SK-N-SH treated with all-trans-retinoic acid at 6 μM for 48 hours (cell line): ENCODE measurements at regions not wholly inside any gene's neighbourhood (a gene's known extent, or its start where the extent isn't known, plus 50 kb on each side); places are given as distances from the start of the nearest gene placed in this dataset.

ENCODE experiments used
- ATAC-seq: fragments of 200-7000 bp; cut with Tn5 transposase; 3 replicates; pipeline ENCODE4 v1.9.1; 2020; ENCODE audit warnings: mild to moderate bottlenecking, moderate library complexity
- ARNTL ChIP-seq: fragments of 450-650 bp; formaldehyde crosslinking; IDR thresholded peaks from 2 replicates; pipeline ENCODE4 v1.5.0; 2020; ENCODE audit warnings: low read depth, mild to moderate bottlenecking, moderate library complexity, borderline replicate concordance
- BACH2 ChIP-seq: fragments of 250-450 bp; sonication (Bioruptor Pico); IDR thresholded peaks from 2 replicates; pipeline ENCODE4 v1.9.0; 2021; ENCODE audit warnings: mild to moderate bottlenecking, borderline replicate concordance
- CSDC2 ChIP-seq: fragments of 250-450 bp; sonication (Bioruptor Pico); IDR thresholded peaks from 2 replicates; pipeline ENCODE4 v1.5.0; 2020; ENCODE audit warnings: mild to moderate bottlenecking, moderate library complexity
- GLIS3 ChIP-seq: fragments of 250-450 bp; sonication (Bioruptor Pico); IDR thresholded peaks from 2 replicates; pipeline ENCODE4 v1.5.0; 2020; ENCODE audit warnings: mild to moderate bottlenecking, moderate library complexity
- ISL1 ChIP-seq: fragments of 250-450 bp; sonication (Bioruptor Pico); IDR thresholded peaks from 2 replicates; pipeline ENCODE4 v2.1.2; 2022; ENCODE audit warnings: mild to moderate bottlenecking, moderate library complexity
- OSR1 ChIP-seq: fragments of 250-450 bp; sonication (Bioruptor Pico); IDR thresholded peaks from 2 replicates; pipeline ENCODE4 v1.8.0; 2022; ENCODE audit warnings: moderate library complexity, mild to moderate bottlenecking, inconsistent platforms
- PPARA ChIP-seq: fragments of 250-450 bp; sonication (Bioruptor Pico); IDR thresholded peaks from 2 replicates; pipeline ENCODE4 v1.5.0; 2020; ENCODE audit warnings: mild to moderate bottlenecking, borderline replicate concordance
- RARB ChIP-seq: fragments of 250-450 bp; sonication (Bioruptor Pico); IDR thresholded peaks from 2 replicates; pipeline ENCODE4 v1.8.0; 2021; ENCODE audit warnings: mild to moderate bottlenecking, moderate library complexity
- SNAI2 ChIP-seq: fragments of 250-450 bp; sonication (Bioruptor Pico); IDR thresholded peaks from 2 replicates; pipeline ENCODE4 v1.5.0; 2020; ENCODE audit warnings: mild to moderate bottlenecking, moderate library complexity
- TCF4 ChIP-seq: fragments of 250-450 bp; sonication (Bioruptor Pico); IDR thresholded peaks from 2 replicates; pipeline ENCODE4 v1.8.0; 2021; ENCODE audit warnings: mild to moderate bottlenecking, moderate library complexity, borderline replicate concordance
- TOX ChIP-seq: fragments of 250-450 bp; sonication (Bioruptor Pico); IDR thresholded peaks from 2 replicates; pipeline ENCODE4 v1.8.0; 2021; ENCODE audit warnings: mild to moderate bottlenecking, moderate library complexity, borderline replicate concordance
- ZC3H10 ChIP-seq: fragments of 250-450 bp; sonication (Bioruptor Pico); IDR thresholded peaks from 2 replicates; pipeline ENCODE4 v1.5.1; 2021; ENCODE audit warnings: mild to moderate bottlenecking, moderate library complexity
- ZFP3 ChIP-seq: fragments of 250-450 bp; sonication (Bioruptor Pico); IDR thresholded peaks from 2 replicates; pipeline ENCODE4 v1.5.0; 2020; ENCODE audit warnings: mild to moderate bottlenecking, moderate library complexity
- ZFP30 ChIP-seq: fragments of 450-650 bp; formaldehyde crosslinking; IDR thresholded peaks from 2 replicates; pipeline ENCODE4 v1.5.0; 2022; ENCODE audit warnings: mild to moderate bottlenecking, moderate library complexity
- ZNF565 ChIP-seq: fragments of 450-650 bp; formaldehyde crosslinking; conservative IDR thresholded peaks from 2 replicates; pipeline ENCODE4 v1.5.0; 2020; ENCODE audit warnings: low read depth, mild to moderate bottlenecking, moderate library complexity
- ZNF70 ChIP-seq: fragments of 450-650 bp; formaldehyde crosslinking; IDR thresholded peaks from 2 replicates; pipeline ENCODE4 v1.5.0; 2020; ENCODE audit warnings: mild to moderate bottlenecking, moderate library complexity
- ZNF8 ChIP-seq: fragments of 450-650 bp; formaldehyde crosslinking; IDR thresholded peaks from 2 replicates; pipeline ENCODE4 v1.5.0; 2020; ENCODE audit warnings: mild to moderate bottlenecking, moderate library complexity
- TF ChIP-seq, protein P1 (sequence below): fragments of 250-450 bp; sonication (Bioruptor Pico); IDR thresholded peaks from 2 replicates; pipeline ENCODE4 v1.8.0; 2020; ENCODE audit warnings: mild to moderate bottlenecking, moderate library complexity, borderline replicate concordance
- TF ChIP-seq, protein P2 (sequence below): fragments of 250-450 bp; sonication (Bioruptor Pico); IDR thresholded peaks from 2 replicates; pipeline ENCODE4 v1.5.0; 2020; ENCODE audit warnings: mild to moderate bottlenecking, moderate library complexity
- TF ChIP-seq, protein P3 (sequence below): fragments of 250-450 bp; sonication (Bioruptor Pico); IDR thresholded peaks from 2 replicates; pipeline ENCODE4 v1.5.1; 2021; ENCODE audit warnings: mild to moderate bottlenecking, moderate library complexity
- TF ChIP-seq, protein P4 (sequence below): fragments of 250-450 bp; sonication (Bioruptor Pico); IDR thresholded peaks from 2 replicates; pipeline ENCODE4 v1.5.1; 2020; ENCODE audit warnings: low read depth, mild to moderate bottlenecking, moderate library complexity

DNA sequence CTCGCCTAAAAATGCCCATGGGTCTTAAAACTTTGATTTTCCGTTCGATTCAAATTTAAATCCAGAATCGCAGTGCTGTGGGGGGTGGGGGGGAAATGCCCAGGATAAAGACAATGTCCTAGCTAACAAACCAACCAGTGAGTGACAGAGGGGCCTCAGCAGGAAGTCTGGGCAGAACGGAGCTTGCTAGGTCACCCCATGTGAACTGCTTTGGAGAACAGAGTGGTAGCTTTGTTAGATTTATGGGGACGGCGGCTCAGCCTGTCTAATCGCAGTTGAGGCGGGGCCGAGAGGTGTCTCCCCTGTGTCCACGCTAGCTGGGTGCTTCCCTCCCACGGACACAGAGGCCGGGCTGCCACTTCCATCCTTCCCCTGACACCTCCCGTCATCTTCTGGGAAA lies 243.9 kb downstream of the CTTN start:
- no peak for ATAC-seq
- TF ChIP-seq, protein P1, sequence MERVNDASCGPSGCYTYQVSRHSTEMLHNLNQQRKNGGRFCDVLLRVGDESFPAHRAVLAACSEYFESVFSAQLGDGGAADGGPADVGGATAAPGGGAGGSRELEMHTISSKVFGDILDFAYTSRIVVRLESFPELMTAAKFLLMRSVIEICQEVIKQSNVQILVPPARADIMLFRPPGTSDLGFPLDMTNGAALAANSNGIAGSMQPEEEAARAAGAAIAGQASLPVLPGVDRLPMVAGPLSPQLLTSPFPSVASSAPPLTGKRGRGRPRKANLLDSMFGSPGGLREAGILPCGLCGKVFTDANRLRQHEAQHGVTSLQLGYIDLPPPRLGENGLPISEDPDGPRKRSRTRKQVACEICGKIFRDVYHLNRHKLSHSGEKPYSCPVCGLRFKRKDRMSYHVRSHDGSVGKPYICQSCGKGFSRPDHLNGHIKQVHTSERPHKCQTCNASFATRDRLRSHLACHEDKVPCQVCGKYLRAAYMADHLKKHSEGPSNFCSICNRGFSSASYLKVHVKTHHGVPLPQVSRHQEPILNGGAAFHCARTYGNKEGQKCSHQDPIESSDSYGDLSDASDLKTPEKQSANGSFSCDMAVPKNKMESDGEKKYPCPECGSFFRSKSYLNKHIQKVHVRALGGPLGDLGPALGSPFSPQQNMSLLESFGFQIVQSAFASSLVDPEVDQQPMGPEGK (CRISPR knock-in tag) = no peak
- TF ChIP-seq ZFP3 (CRISPR knock-in tag) (no peak), ZNF70 (CRISPR knock-in tag) (no peak), CSDC2 (CRISPR knock-in tag) (no peak)

GRCh38 chr11:70643642-70644041 lies 245.3 kb downstream of the CTTN start:
- no peak for TF ChIP-seq BACH2
- TF ChIP-seq RARB = no peak
- no peak for TF ChIP-seq ZNF70 (CRISPR knock-in tag)
- TF ChIP-seq, protein P2, sequence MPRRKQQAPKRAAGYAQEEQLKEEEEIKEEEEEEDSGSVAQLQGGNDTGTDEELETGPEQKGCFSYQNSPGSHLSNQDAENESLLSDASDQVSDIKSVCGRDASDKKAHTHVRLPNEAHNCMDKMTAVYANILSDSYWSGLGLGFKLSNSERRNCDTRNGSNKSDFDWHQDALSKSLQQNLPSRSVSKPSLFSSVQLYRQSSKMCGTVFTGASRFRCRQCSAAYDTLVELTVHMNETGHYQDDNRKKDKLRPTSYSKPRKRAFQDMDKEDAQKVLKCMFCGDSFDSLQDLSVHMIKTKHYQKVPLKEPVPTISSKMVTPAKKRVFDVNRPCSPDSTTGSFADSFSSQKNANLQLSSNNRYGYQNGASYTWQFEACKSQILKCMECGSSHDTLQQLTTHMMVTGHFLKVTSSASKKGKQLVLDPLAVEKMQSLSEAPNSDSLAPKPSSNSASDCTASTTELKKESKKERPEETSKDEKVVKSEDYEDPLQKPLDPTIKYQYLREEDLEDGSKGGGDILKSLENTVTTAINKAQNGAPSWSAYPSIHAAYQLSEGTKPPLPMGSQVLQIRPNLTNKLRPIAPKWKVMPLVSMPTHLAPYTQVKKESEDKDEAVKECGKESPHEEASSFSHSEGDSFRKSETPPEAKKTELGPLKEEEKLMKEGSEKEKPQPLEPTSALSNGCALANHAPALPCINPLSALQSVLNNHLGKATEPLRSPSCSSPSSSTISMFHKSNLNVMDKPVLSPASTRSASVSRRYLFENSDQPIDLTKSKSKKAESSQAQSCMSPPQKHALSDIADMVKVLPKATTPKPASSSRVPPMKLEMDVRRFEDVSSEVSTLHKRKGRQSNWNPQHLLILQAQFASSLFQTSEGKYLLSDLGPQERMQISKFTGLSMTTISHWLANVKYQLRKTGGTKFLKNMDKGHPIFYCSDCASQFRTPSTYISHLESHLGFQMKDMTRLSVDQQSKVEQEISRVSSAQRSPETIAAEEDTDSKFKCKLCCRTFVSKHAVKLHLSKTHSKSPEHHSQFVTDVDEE = no peak
- TF ChIP-seq, protein P1 (CRISPR knock-in tag) = no peak
- TF ChIP-seq SNAI2 = no peak
- no peak for TF ChIP-seq TOX (CRISPR knock-in tag)
- TF ChIP-seq ZNF565 (CRISPR knock-in tag) = no peak
- TF ChIP-seq ZFP30 = no peak
- no peak for TF ChIP-seq GLIS3 (CRISPR knock-in tag)
- no peak for ATAC-seq

- ATAC-seq = no peak
- TF ChIP-seq, protein P1 (CRISPR knock-in tag) = no peak
- TF ChIP-seq OSR1 (CRISPR knock-in tag) (no peak), ZNF8 (no peak), PPARA (CRISPR knock-in tag) (no peak), ZFP30 (no peak), ZC3H10 (CRISPR knock-in tag) (no peak), RARB (no peak), GLIS3 (CRISPR knock-in tag) (no peak), ZFP3 (CRISPR knock-in tag) (no peak), CSDC2 (CRISPR knock-in tag) (no peak), ARNTL (no peak), ISL1 (no peak), SNAI2 (no peak), TCF4 (CRISPR knock-in tag) (no peak), ZNF70 (CRISPR knock-in tag) (no peak)
- TF ChIP-seq, protein P3, sequence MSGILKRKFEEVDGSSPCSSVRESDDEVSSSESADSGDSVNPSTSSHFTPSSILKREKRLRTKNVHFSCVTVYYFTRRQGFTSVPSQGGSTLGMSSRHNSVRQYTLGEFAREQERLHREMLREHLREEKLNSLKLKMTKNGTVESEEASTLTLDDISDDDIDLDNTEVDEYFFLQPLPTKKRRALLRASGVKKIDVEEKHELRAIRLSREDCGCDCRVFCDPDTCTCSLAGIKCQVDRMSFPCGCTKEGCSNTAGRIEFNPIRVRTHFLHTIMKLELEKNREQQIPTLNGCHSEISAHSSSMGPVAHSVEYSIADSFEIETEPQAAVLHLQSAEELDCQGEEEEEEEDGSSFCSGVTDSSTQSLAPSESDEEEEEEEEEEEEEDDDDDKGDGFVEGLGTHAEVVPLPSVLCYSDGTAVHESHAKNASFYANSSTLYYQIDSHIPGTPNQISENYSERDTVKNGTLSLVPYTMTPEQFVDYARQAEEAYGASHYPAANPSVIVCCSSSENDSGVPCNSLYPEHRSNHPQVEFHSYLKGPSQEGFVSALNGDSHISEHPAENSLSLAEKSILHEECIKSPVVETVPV = no peak
- TF ChIP-seq, protein P4, sequence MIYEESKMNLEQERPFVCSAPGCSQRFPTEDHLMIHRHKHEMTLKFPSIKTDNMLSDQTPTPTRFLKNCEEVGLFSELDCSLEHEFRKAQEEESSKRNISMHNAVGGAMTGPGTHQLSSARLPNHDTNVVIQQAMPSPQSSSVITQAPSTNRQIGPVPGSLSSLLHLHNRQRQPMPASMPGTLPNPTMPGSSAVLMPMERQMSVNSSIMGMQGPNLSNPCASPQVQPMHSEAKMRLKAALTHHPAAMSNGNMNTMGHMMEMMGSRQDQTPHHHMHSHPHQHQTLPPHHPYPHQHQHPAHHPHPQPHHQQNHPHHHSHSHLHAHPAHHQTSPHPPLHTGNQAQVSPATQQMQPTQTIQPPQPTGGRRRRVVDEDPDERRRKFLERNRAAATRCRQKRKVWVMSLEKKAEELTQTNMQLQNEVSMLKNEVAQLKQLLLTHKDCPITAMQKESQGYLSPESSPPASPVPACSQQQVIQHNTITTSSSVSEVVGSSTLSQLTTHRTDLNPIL (CRISPR knock-in tag) = no peak
Observed at GRCh38 chr11:70644343-70645060, 246.2 kb downstream of the CTTN start.
